Memory B cell (primary cell): ENCODE measurements at regions not wholly inside any gene's neighbourhood (a gene's known extent, or its start where the extent isn't known, plus 50 kb on each side); places are given as distances from the start of the nearest gene placed in this dataset.
"Not testable (repeated sequence)": the region's sequence is repeated elsewhere in the genome, so short reads cannot be mapped to it uniquely, and the experiment has no call there.

Source experiments
- ATAC-seq: fragments of 150-1000 bp; cut with Tn5 transposase; 2 replicates; pipeline ENCODE4 v1.10.0; 2021; ENCODE audit warnings: low read depth, mild to moderate bottlenecking, moderate library complexity
- DNase-seq, 2 donors: peaks; one replicate each; pipeline ENCODE4 v3.0.0; 2022; ENCODE audit warnings: low spot score in 2 of 2
- H3K27ac Mint-ChIP-seq: one replicate; pipeline ENCODE4 v1.8.0; 2022; ENCODE audit warnings: mild to moderate bottlenecking, moderate library complexity, mixed read lengths
- H3K27me3 Mint-ChIP-seq: one replicate; pipeline ENCODE4 v1.8.0; 2022; ENCODE audit warnings: mixed read lengths
- H3K36me3 Mint-ChIP-seq: one replicate; pipeline ENCODE4 v1.8.0; 2022; ENCODE audit warnings: mild to moderate bottlenecking, mixed read lengths
- H3K4me1 Mint-ChIP-seq: one replicate; pipeline ENCODE4 v1.8.0; 2022; ENCODE audit warnings: mixed read lengths
- H3K4me3 Mint-ChIP-seq: one replicate; pipeline ENCODE4 v1.8.0; 2022; ENCODE audit warnings: mild to moderate bottlenecking, moderate library complexity, mixed read lengths
- H3K9me3 Mint-ChIP-seq: one replicate; pipeline ENCODE4 v1.8.0; 2022; ENCODE audit warnings: mixed read lengths

DNA sequence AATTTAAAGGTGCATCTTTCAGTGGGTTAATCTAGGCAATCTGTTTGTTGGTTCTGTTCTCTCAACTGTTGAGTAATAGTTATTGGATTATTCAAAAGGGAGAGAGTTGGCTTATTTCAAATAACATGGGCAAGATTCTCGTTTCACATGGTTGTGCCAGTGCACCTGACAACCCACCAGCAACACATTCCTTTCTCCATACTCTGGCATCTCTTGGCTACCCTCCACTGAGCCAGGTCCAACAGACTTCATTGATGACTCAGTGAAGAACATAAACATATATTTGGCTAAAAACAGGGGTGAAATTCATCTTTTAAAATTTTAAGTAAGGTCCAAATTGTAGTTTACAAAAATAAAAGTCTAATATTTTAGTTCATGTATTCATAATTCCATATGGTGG lies 967.2 kb downstream of the RPA4 start:
- Mint-ChIP-seq H3K36me3 (no peaks in the 10 kb centered on the region), H3K4me1 (no peaks in the 10 kb centered on the region), H3K27me3 (no peaks in the 10 kb centered on the region), H3K4me3 (no peak overlapping the region), H3K27ac (no peak overlapping the region), H3K9me3 (peaks cover 3% of the 10 kb centered on the region)
- DNase-seq (no peak), ATAC-seq (no peak)

DNA sequence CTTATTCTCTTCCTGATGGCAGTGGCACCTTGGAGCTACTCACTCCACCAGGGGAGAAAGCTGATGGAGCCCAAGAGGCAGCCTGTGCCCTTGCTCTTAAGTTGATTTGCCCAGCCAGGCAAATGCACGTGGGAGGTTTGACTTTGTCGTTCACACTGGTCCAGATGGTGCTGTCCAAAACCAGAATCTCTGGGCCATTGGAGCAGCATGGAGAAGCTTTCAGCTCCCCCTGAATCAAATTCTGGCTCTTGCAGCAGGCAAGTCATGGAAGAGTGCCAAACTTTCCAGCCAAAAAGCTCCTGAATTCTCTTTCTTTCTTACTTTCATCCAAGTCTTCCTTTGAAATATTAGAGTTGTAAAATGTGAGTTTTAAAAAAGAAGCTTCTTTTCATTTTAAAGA lies 970.4 kb downstream of the RPA4 start:
- DNase-seq (no peak), ATAC-seq (no peak)
- Mint-ChIP-seq H3K9me3 (no peaks in the 10 kb centered on the region), H3K4me1 (no peaks in the 10 kb centered on the region), H3K27me3 (no peaks in the 10 kb centered on the region), H3K27ac (no peak overlapping the region), H3K36me3 (no peaks in the 10 kb centered on the region), H3K4me3 (no peak overlapping the region)

DNA sequence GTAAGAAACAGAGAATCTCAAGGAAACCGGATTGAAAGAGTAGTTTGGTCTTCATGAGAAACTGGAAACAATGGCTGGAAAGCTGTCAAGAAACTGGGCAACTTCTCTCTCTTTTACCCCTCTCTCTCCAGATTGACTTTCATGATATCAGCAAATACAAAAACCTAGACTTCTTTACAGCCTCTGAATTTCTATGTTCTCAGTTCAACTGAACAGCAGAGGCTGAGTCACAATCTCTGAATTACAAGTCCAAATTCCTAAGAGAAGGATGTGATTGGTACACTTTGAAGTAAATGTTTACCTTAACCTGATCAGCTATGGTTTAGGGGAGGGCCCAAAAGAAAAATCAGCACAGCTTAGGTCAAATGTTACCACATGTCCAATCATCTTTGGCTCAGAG lies 974.9 kb downstream of the RPA4 start:
- no peaks in the 10 kb centered on the region for H3K9me3 Mint-ChIP-seq
- ATAC-seq (no peak), DNase-seq (no peak)
- H3K27me3 Mint-ChIP-seq = no peaks in the 10 kb centered on the region
- no peak overlapping the region for H3K27ac Mint-ChIP-seq
- H3K36me3 Mint-ChIP-seq = no peaks in the 10 kb centered on the region
- no peaks in the 10 kb centered on the region for H3K4me1 Mint-ChIP-seq
- H3K4me3 Mint-ChIP-seq = no peak overlapping the region

DNA sequence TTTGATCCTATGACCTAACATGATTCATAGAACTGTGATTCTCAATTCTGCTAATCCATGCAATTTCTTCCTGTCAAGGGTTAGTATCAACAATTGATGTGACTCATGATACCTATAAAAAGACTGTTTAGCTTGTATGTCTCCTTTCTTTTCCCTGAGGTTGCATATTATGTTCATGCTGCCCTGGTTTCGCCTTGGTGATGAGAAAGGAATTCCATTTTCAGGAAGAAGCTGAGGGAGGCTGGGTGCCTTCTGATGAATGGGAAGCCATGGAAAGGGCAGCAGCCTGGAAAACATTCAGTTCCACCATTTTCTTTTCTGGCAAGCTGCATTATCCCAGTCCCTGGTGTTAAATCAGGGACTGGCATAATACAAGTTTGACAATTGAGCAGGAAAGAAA lies 976.5 kb downstream of the RPA4 start:
- Mint-ChIP-seq H3K4me3 (no peak overlapping the region), H3K4me1 (no peaks in the 10 kb centered on the region), H3K27me3 (no peaks in the 10 kb centered on the region), H3K9me3 (no peaks in the 10 kb centered on the region), H3K36me3 (no peaks in the 10 kb centered on the region), H3K27ac (no peak overlapping the region)
- no peak for ATAC-seq
- DNase-seq = no peak

DNA sequence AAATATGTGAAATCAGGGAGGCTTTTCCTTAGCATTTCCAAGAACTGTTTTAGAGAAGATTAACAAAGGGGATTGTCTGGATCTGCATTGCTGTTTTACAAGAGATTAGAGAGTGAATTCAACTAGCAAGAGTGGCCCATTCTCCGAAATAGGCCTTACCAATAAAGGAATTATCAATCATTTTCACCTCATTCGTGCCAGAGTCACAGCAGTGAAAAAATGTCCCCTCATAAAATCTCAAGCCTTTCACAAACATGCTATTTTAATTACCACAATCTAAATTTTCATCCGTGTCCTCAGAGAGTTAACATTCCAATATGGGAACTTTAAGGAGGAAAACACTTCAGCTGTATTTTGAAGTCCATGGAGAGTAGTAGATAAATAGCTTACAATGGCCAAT lies 979.6 kb downstream of the RPA4 start:
- H3K4me3 Mint-ChIP-seq = no peak overlapping the region
- no peaks in the 10 kb centered on the region for H3K27me3 Mint-ChIP-seq
- ATAC-seq (no peak), DNase-seq (no peak)
- no peak overlapping the region for H3K27ac Mint-ChIP-seq
- H3K9me3 Mint-ChIP-seq = no peaks in the 10 kb centered on the region
- no peaks in the 10 kb centered on the region for H3K36me3 Mint-ChIP-seq
- no peaks in the 10 kb centered on the region for H3K4me1 Mint-ChIP-seq

DNA sequence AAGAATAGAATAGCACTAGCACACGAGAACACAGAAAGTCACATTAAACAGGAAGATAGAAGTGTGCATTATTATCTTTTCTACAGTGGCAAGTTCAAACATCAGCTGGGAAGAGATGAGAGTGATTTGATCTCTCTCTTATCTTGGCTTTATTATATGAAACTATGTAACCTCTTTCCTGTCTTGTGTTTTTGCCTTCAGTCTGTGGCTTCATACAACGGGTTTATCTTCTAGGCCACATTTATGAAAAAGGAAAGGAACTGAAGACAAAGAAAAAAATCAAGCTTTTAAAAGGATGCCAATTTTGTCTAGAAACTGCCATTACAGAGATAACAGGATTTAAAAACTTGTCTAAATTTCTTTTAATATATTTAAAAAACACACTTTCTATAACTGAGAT lies 983.6 kb downstream of the RPA4 start:
- H3K27me3 Mint-ChIP-seq = no peaks in the 10 kb centered on the region
- no peaks in the 10 kb centered on the region for H3K4me1 Mint-ChIP-seq
- ATAC-seq = no peak
- H3K9me3 Mint-ChIP-seq = no peaks in the 10 kb centered on the region
- H3K27ac Mint-ChIP-seq = no peak overlapping the region
- no peaks in the 10 kb centered on the region for H3K36me3 Mint-ChIP-seq
- DNase-seq = no peak
- no peak overlapping the region for H3K4me3 Mint-ChIP-seq

DNA sequence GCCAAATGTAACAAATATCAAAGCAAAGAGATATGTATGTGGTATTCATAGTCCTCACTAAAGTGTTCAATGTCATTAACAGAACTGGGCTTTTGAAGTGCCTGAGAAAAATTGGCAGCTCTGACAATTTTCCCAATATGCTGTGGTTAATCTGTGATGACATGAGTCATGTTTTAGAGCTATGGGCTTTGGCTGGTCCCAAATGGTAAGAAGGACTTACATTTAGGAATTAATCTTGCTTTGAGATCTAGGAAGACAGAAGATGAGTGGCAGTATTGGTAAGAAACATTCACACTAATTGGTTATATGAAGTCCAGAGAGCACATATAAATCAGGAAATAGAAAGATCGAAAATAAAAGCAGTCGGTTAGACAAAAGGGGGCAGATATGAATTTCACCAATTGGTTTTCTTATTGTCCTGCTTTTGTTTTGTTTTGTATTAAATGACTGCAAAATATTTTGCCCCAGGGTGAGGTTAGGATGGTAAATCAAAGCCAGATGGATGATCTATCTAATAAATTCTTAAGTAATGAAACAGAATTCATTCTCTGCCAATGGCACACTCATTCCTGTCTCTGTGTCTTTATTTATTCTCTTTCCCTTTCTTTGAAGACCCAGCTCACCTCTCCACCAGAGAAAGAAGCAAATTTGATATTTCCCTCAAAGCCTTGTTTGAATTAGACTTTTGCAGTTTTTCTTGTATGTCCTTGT lies 993.1 kb downstream of the RPA4 start:
- Mint-ChIP-seq H3K9me3 (no peaks in the 10 kb centered on the region), H3K36me3 (no peaks in the 10 kb centered on the region)

DNA sequence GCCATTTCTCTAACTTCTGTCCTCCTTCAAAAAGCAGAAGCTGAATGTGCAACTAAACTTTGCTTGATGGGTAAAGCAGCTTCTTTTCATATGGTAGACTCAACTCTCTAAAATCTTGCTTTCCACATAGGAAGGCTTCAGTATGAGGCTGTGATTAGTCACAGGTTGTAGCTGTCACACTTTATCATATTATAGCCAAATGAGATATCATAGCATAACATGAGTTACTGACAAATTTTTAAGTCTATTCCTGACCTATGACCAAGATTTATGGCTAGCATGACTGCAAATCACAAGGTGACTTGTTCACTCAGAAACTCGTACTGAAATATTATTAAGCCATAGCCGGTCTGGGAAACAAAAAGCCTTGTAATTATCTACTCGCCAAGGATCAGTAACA lies 998.6 kb downstream of the RPA4 start:
- Mint-ChIP-seq H3K4me1 (no peaks in the 10 kb centered on the region), H3K27me3 (no peaks in the 10 kb centered on the region), H3K27ac (no peak overlapping the region), H3K4me3 (no peak overlapping the region), H3K9me3 (no peaks in the 10 kb centered on the region), H3K36me3 (no peaks in the 10 kb centered on the region)
- DNase-seq (no peak), ATAC-seq (no peak)

More for the DNA sequence above, 993.1 kb downstream of the RPA4 start:
- Mint-ChIP-seq H3K27me3 (no peaks in the 10 kb centered on the region), H3K4me1 (no peaks in the 10 kb centered on the region), H3K27ac (no peak overlapping the region), H3K4me3 (no peak overlapping the region)
- ATAC-seq (no peak), DNase-seq (no peak)

DNA sequence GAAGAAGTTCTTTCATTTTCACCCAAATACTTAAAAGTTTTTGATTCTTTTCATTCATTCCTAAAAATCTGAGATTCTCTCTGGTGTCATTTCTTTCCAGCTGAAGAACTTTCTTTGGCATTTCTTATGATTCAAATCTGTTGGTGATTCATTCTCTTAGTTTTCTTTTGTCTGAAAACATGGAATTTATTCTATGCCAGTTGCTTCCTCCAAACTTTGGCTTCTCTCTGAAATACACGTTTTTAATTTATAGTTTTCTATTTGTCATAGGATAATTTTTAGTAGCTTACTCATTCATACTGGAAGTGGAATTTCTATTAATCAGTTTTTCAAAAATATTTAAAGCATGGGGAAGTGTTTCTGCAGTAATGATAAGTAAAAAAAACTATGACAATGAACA lies 1012.0 kb downstream of the RPA4 start:
- Mint-ChIP-seq H3K4me1 (no peaks in the 10 kb centered on the region), H3K4me3 (no peak overlapping the region), H3K27me3 (no peaks in the 10 kb centered on the region), H3K9me3 (peaks cover 3% of the 10 kb centered on the region), H3K36me3 (no peaks in the 10 kb centered on the region), H3K27ac (no peak overlapping the region)
- DNase-seq = no peak
- ATAC-seq = no peak

DNA sequence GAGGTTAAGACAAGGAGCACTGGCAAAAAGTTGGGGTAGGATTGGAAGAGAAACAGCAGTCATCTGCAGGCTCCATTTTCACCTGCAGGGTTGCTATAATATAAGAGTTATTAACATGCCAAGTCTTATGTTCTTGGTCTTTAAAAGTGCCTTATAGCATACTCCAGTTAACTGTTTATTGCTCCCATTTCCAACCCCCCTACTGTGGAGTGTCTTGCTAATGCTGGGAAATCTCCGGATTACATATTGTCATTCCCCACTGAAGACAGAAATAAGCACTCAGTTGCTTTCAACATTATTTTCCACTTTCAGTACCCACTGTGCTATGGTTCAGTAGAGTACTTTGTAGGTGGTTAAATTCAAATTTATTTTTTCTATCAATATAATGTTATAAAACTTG lies 1014.3 kb downstream of the RPA4 start:
- no peaks in the 10 kb centered on the region for H3K4me1 Mint-ChIP-seq
- H3K36me3 Mint-ChIP-seq = no peaks in the 10 kb centered on the region
- peaks cover 2% of the 10 kb centered on the region for H3K9me3 Mint-ChIP-seq
- no peak overlapping the region for H3K4me3 Mint-ChIP-seq
- H3K27ac Mint-ChIP-seq = no peak overlapping the region
- H3K27me3 Mint-ChIP-seq = peaks cover 2% of the 10 kb centered on the region
- DNase-seq (no peak), ATAC-seq (no peak)

DNA sequence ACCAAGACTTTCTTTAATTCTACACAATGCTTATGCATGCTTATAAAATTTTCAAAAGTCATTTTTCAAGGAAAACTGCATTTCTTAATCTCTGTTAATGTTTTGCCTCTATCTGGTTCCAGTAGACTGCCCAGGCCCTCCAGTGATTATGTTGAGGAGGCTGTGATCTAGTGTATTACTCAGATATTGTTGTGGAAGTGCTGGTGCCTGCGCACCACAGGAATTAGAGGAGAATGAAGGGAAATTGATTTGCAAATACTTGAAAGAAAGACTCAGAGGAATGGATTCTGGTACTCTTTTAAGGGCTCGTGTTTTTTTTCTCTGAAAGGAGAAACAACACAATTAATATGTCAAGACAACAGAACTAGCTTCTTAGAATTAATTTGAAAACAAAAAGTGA lies 1015.1 kb downstream of the RPA4 start:
- Mint-ChIP-seq H3K4me3 (no peak overlapping the region), H3K4me1 (no peaks in the 10 kb centered on the region), H3K27ac (no peak overlapping the region), H3K36me3 (no peaks in the 10 kb centered on the region), H3K9me3 (peaks cover 2% of the 10 kb centered on the region), H3K27me3 (peaks cover 2% of the 10 kb centered on the region)
- DNase-seq (no peak), ATAC-seq (no peak)

DNA sequence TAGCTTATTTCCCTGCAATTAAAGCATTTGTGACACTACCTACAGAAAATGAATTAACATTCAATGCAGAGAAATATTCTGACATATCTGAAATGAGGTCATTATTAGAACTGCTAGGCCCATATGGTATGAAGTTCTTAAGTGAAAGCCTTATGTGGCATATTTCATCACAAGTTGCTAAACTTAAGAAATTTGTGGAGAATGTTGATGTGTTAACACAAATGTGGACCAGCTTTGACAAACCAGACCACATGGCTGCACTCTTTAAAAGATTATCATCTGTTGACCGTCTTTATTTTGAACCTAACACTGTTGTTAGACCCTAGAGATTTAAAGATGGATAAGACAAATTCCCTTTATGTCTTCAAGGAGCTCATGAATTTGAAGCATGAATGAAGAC lies 1024.1 kb downstream of the RPA4 start:
- H3K36me3 Mint-ChIP-seq = no peaks in the 10 kb centered on the region
- peaks cover 10% of the 10 kb centered on the region for H3K9me3 Mint-ChIP-seq
- peaks cover 7% of the 10 kb centered on the region for H3K4me1 Mint-ChIP-seq
- no peak overlapping the region for H3K27ac Mint-ChIP-seq
- H3K27me3 Mint-ChIP-seq = no peaks in the 10 kb centered on the region
- no peak for DNase-seq
- no peak overlapping the region for H3K4me3 Mint-ChIP-seq
- ATAC-seq = no peak

DNA sequence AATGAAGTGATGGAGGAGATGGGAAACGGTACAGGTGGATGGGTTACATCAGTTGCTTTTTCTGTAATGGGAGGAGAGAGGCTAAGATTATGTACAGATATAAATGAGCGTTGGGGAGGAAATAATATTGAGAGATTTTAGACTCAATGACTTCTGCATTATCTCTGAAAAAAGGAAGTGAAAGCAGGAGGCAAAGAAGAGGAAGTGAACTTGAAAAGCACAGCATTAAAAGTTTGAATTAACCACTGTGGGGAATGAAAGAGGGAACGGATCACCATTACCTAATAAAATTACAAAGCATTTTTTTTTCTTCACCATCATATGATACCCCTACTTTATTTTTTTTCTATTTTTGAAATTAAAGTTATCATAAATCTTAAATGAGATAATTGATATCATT lies 1025.5 kb downstream of the RPA4 start:
- ATAC-seq = peak; percentile 42
- DNase-seq = no peak
- Mint-ChIP-seq H3K4me3 (no peak overlapping the region), H3K9me3 (peaks cover 10% of the 10 kb centered on the region), H3K36me3 (no peaks in the 10 kb centered on the region), H3K4me1 (peaks cover 7% of the 10 kb centered on the region), H3K27ac (no peak overlapping the region), H3K27me3 (no peaks in the 10 kb centered on the region)

DNA sequence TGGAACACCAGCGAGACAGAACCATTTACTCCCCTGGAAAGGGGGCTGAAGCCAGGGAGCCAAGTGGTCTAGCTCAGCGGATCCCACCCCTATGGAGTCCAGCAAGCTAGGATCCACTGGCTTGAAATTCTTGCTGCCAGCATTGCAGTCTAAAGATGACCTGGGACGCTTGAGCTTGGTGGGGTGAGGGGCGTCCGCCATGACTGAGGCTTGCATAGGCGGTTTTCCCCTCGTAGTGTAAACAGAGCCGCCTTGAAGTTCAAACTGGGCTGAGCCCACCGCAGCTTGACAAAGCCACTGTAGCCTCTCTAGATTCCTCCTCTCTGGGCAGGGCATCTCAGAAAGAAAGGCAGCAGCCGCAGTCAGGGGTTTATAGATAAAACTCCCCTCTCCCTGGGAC lies 1031.7 kb downstream of the RPA4 start:
- not testable (repeated sequence) for H3K27ac Mint-ChIP-seq, H3K27me3 Mint-ChIP-seq, ATAC-seq

DNA sequence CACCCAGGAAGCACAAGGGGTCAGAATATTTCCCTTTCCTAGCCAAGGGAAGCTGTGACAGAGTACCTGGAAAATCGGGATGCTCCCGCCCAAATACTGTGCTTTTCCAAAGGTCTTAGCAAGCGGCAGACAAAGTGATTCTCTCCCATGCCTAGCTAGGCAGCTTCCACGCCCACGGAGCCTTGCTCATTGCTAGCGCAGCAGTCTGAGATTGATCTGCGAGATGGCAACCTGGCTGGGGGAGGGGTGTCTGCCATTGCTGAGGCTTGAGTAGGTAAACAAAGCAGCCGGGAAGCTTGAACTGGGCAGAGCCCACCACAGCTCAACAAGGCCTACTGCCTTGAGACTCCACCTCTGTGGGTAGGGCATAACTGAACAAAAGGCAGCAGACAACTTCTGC lies 1037.5 kb downstream of the RPA4 start:
- not testable (repeated sequence) for ATAC-seq, H3K27me3 Mint-ChIP-seq, H3K4me1 Mint-ChIP-seq, DNase-seq, H3K27ac Mint-ChIP-seq, H3K4me3 Mint-ChIP-seq, H3K9me3 Mint-ChIP-seq, H3K36me3 Mint-ChIP-seq

More for the DNA sequence above, 1031.7 kb downstream of the RPA4 start:
- H3K9me3 Mint-ChIP-seq, H3K4me3 Mint-ChIP-seq, H3K4me1 Mint-ChIP-seq, H3K36me3 Mint-ChIP-seq, DNase-seq: not testable (repeated sequence)
